GM12892 (cell line): ENCODE measurements at regions not wholly inside any gene's neighbourhood (a gene's known extent, or its start where the extent isn't known, plus 50 kb on each side); places are given as distances from the start of the nearest gene placed in this dataset.

Experiments
- DNase-seq: peaks from one replicate; pipeline ENCODE4 v3.0.0; 2011; ENCODE audit not compliant: insufficient read length
- FAIRE-seq: peaks from 2 replicates; lab custom pipeline; 2011; peaks lifted over from hg19 to GRCh38; lab: Jason Lieb, UNC
- POLR2A ChIP-seq: IDR thresholded peaks from 2 replicates; pipeline ENCODE4 v1.6.1; 2011; ENCODE audit warnings: low read depth, low read length, control low read depth
- POLR2AphosphoS5 ChIP-seq: IDR thresholded peaks from 2 replicates; pipeline ENCODE4 v1.6.1; 2011; ENCODE audit warnings: low read depth, low read length, control low read depth
- TAF1 ChIP-seq: IDR thresholded peaks from 2 replicates; pipeline ENCODE4 v1.6.1; 2011; ENCODE audit warnings: low read depth, mild to moderate bottlenecking, control low read depth, low read length, borderline replicate concordance

DNA sequence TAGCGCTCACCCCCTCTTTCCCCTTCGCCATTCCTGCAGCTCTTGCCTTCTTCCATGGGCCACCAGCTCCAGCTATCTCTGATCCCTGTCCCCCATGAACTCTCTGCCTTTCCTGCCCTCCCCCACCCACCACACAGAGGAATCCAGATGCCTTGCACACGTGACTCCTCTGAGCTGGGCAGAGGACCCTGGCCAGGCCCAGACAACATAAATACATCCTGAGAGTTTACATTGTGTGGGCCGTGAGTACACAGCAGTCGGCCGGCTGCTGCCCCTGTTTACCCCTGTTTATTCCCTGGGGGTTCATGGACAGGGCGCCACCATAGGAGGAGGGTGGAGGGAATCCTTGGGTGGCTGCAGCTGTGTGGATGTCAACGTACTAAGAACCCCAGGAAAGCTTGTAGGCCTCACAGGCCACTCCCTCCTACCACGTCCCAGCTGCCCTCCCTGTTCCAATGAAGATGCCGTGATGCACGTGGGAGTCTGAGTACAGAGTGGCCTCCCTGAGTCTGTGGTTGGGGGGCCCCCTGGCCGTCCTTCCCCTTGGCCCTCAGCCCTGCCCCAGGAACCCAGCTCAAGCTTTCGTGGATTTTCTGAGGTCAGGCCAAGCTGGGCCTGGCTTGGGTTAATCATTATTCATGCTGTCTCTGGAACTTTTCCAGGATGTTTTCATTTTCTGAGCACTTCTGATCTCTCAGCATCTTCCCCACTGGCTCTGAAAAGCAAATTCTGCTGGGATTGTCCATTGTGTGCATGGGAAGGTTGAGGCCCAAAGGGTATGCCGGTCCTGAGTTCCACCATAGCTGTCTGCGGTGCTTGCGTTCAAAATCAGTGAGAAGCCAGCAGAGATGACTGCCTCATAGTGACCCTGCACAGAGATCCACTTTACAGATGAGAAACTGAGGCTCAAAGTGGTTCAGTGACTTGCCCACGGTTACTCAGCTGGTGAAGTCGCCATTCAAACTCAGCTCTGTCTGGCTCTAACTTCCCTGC lies 136.3 kb downstream of the MRPL14 start:
- FAIRE-seq, result no peak
- DNase-seq, result no peak

DNA sequence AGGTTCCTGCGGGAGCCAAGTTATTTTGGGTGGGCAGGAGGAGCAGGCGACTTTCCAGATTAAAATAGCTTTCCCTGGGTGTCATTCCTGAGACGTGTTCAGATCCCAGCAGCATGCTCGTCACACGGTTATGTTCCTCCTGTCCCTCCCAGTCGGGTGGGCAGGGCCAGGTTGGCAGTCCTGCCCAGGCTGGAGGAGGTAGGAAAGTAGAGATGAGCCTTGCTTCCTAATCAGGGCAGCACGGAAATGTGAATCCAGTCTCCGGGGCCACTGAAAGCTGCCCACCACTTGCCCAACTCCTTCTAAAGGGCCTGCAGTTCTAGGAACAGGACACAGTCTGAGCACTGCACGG lies 137.0 kb downstream of the MRPL14 start:
- FAIRE-seq, result no peak
- TF ChIP-seq TAF1 (no peak), POLR2AphosphoS5 (no peak), POLR2A (no peak)
- no peak for DNase-seq

More for the DNA sequence above, 136.3 kb downstream of the MRPL14 start:
- TF ChIP-seq TAF1 (no peak), POLR2AphosphoS5 (no peak), POLR2A (no peak)

GRCh38 chr6:43989581-43990146 lies 137.6 kb downstream of the MRPL14 start:
- FAIRE-seq (no peak), DNase-seq (no peak)

DNA sequence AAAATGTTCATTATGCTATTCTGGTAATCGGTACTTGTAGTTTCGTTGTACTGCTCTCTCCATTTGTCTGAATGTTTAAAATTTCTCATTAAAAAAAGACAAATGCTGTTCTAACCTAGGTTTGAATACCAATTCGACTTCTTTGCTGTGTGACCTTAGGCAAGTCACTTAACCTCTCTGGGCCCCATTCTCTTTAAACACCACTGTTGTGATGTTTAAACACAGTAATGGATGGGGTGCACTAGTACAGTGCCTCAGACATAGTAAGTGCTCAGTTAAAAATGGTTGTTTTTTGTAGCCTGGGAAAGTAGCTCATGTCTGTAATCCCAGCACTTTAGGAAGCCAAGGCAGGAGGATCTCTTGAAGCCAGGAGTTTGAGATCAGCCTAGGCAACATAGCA lies 138.5 kb downstream of the MRPL14 start:
- FAIRE-seq (no peak), DNase-seq (no peak)
- TF ChIP-seq TAF1, result no peak
- no peak for TF ChIP-seq POLR2A
- TF ChIP-seq POLR2AphosphoS5, result no peak

More at GRCh38 chr6:43989581-43990146, 137.6 kb downstream of the MRPL14 start:
- TF ChIP-seq POLR2AphosphoS5 (no peak), TAF1 (no peak), POLR2A (no peak)

DNA sequence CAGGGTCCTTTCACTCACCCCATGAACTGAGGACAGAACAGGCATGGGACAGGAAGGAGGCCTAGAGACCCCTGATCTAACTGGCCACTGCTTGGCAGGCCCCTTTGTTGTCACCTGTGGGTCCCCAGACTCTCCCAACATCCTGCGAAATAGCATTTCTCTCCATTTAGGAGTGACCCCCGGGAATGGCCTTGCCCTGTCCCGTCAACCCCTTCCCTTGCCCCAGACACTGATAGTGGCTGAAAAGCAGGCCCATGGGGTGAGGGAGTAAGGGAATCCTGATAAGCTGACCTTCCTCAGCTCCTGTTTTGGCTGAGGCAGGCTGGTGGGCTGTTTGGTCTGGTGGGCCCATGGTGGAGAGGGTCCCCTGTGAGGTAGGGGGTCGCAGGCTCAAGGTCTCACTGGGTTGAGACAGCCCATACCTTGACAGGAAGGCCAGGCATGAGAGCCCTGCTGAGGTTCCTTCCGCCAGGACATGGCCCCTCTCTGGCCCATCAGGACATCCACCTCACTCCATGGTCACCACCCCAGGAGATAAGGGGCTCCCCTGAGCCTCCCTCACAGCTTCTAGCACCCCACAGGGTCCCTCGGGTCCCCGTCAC lies 139.3 kb downstream of the MRPL14 start:
- TF ChIP-seq POLR2A (no peak), TAF1 (no peak), POLR2AphosphoS5 (no peak)
- FAIRE-seq (no peak), DNase-seq (no peak)

DNA sequence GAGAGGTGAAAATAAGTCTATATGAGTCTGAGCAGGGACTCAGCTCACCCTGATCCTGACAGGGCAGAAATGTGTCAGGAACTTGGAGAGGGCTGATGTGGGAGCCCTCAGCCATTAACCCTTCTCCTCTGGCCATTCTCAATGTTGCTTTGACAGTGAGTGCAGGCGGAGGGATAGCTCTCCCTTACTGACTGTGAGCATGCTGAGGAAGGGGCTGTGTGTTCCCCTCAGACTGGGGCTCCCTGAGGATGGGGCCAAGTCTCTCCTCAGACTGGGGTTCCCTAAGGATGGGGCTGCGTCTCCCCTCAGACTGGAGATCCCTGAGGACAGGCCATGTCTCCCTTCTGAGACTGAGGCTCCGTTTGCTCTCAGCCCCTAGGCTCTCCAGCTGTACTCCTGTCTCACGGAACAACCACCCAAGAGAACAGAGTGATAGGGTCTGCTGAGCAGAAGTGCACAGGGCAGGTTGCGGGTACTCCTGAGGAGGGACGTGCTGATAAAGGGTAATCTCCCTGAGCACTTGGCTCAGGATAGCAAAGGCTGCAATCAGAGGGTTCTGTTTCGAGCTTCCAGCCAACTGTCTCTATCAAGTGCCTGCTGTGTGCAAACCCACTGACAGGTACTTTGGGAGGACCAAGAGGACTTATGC lies 141.0 kb downstream of the MRPL14 start:
- no peak for DNase-seq
- no peak for FAIRE-seq
- no peak for TF ChIP-seq POLR2A
- TF ChIP-seq POLR2AphosphoS5, result no peak
- TF ChIP-seq TAF1, result no peak

- TF ChIP-seq POLR2A (no peak), TAF1 (no peak), POLR2AphosphoS5 (no peak)
- FAIRE-seq (no peak), DNase-seq (no peak)
These were observed 141.9 kb downstream of the MRPL14 start for GRCh38 chr6:43985329-43985728.

DNA sequence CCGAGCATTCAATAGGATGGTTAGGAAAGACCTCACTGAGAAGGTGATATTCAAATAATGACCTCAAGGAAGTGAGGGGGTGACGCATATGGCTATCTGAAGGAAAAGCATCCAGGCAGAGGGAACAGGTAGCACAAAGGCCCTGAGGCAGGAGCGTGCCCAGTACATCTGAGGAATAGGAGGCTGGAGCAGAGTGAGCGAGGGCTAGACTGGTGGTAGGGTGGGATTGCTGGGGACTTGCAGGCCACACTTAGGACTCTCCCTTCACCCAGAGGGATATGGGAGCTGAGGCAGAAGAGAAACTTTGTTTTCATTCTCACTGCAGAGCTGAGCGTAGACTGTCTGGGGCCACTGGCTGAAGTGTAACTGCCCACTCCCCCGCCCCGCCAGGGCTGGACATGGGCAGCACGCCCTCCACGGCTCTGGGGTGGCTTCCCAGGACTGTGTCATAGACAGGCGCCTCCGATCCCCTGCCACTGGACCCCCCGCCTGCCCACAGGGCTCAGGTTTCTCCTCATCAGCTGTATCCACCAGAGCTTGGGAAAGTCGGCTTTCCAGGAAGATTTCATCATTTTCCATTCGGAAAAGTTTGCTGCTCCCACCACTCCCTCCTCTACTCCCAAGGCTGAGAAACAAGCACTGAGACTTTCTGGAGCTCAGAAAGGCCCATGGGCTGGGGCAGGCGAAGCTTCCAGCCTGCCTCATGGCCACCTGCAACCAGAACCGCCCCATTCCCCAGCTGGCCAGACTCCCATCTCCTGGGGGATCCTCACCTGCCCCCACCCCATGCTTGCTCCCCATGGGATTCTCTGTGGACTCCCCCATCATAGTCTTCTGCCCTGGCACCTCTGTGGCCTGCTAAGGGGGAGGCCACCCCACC lies 142.6 kb downstream of the MRPL14 start:
- FAIRE-seq, result no peak
- TF ChIP-seq POLR2A (no peak), POLR2AphosphoS5 (no peak), TAF1 (no peak)
- DNase-seq, result no peak

GRCh38 chr6:43983632-43984031 lies 143.6 kb downstream of the MRPL14 start:
- TF ChIP-seq TAF1 (no peak), POLR2A (no peak), POLR2AphosphoS5 (no peak)
- DNase-seq (no peak), FAIRE-seq (no peak)

- TF ChIP-seq TAF1 (no peak), POLR2AphosphoS5 (no peak), POLR2A (no peak)
- DNase-seq (no peak), FAIRE-seq (no peak)
These were observed 144.1 kb downstream of the MRPL14 start for GRCh38 chr6:43983191-43983590.

DNA sequence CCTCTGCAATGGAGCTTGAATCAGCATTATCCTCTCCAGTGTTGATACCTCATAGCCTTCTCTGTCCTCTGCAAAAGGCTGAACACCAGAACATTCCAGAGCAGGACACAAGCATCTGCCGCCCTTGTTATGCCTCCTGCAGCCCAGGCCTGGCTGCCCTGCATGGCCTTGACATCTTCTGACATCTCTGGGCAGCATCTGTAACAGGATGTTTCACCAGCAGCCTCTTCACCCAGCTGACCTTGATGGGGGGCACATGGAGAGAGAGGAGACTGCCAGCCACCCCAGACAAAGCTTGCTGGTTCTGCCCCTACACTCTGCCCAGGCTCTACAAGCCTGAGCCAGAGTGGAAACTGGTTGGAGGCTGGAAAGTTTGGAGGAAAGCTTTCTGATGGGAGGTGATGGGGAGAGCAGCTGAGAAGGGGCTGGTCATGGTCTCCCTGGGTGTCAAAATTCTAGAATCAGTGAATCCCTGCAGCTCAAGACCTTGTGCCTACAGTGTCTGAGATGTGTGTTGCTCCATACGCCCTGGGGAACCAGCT lies 145.1 kb downstream of the MRPL14 start:
- no peak for TF ChIP-seq POLR2A
- TF ChIP-seq TAF1, result no peak
- TF ChIP-seq POLR2AphosphoS5, result no peak
- FAIRE-seq (no peak), DNase-seq (no peak)
